ENCODE measurements at regions not wholly inside any gene's neighbourhood (a gene's known extent, or its start where the extent isn't known, plus 50 kb on each side); places are given as distances from the start of the nearest gene placed in this dataset.
"Not testable (repeated sequence)": the region's sequence is repeated elsewhere in the genome, so short reads cannot be mapped to it uniquely, and the experiment has no call there.

GRCh38 chr5:89071101-89071940, 188.3 kb upstream of the MEF2C start:
- no peak for DNase-seq (ENCODE audit: extremely low read depth in 1 of 2, low read depth in 1 of 2)

GRCh38 chr5:89069591-89069990, 186.6 kb upstream of the MEF2C start:
- no peak for DNase-seq (ENCODE audit: extremely low read depth in 1 of 2, low read depth in 1 of 2)

- DNase-seq (ENCODE audit: extremely low read depth in 1 of 2, low read depth in 1 of 2) = no peak
These were observed 184.4 kb upstream of the MEF2C start for GRCh38 chr5:89067362-89067761.

- DNase-seq (ENCODE audit: extremely low read depth in 1 of 2, low read depth in 1 of 2) = no peak
These were observed 182.9 kb upstream of the MEF2C start for GRCh38 chr5:89065919-89066318.

GRCh38 chr5:89064736-89065135, 181.8 kb upstream of the MEF2C start:
- no peak for DNase-seq (ENCODE audit: extremely low read depth in 1 of 2, low read depth in 1 of 2)

GRCh38 chr5:89064054-89064453, 181.1 kb upstream of the MEF2C start:
- DNase-seq (ENCODE audit: extremely low read depth in 1 of 2, low read depth in 1 of 2) = no peak

- no peak for DNase-seq (ENCODE audit: extremely low read depth in 1 of 2, low read depth in 1 of 2)
These were observed 177.8 kb upstream of the MEF2C start for GRCh38 chr5:89060768-89061167.

GRCh38 chr5:89059274-89059673, 176.3 kb upstream of the MEF2C start:
- no peak for DNase-seq (ENCODE audit: extremely low read depth in 1 of 2, low read depth in 1 of 2)

GRCh38 chr5:89055695-89056085, 172.7 kb upstream of the MEF2C start:
- DNase-seq (ENCODE audit: extremely low read depth in 1 of 2, low read depth in 1 of 2) = no peak

- no peak for DNase-seq (ENCODE audit: extremely low read depth in 1 of 2, low read depth in 1 of 2)
These were observed 172.2 kb upstream of the MEF2C start for GRCh38 chr5:89055015-89055694.

GRCh38 chr5:89053547-89053946, 170.6 kb upstream of the MEF2C start:
- no peak for DNase-seq (ENCODE audit: extremely low read depth in 1 of 2, low read depth in 1 of 2)

- DNase-seq (ENCODE audit: extremely low read depth in 1 of 2, low read depth in 1 of 2) = not testable (repeated sequence)
These were observed 167.1 kb upstream of the MEF2C start for GRCh38 chr5:89050062-89050461.

- no peak for DNase-seq (ENCODE audit: extremely low read depth in 1 of 2, low read depth in 1 of 2)
These were observed 164.6 kb upstream of the MEF2C start for GRCh38 chr5:89047571-89047970.

- DNase-seq (ENCODE audit: extremely low read depth in 1 of 2, low read depth in 1 of 2) = no peak
These were observed 162.2 kb upstream of the MEF2C start for GRCh38 chr5:89045216-89045615.

- no peak for DNase-seq (ENCODE audit: extremely low read depth in 1 of 2, low read depth in 1 of 2)
These were observed 161.8 kb upstream of the MEF2C start for GRCh38 chr5:89044674-89045200.

GRCh38 chr5:89043676-89044075, 160.7 kb upstream of the MEF2C start:
- DNase-seq (ENCODE audit: extremely low read depth in 1 of 2, low read depth in 1 of 2) = no peak

GRCh38 chr5:89042746-89043145, 159.8 kb upstream of the MEF2C start:
- DNase-seq (ENCODE audit: extremely low read depth in 1 of 2, low read depth in 1 of 2) = no peak

- no peak for DNase-seq (ENCODE audit: extremely low read depth in 1 of 2, low read depth in 1 of 2)
These were observed 159.0 kb upstream of the MEF2C start for GRCh38 chr5:89041976-89042375.

- no peak for DNase-seq (ENCODE audit: extremely low read depth in 1 of 2, low read depth in 1 of 2)
These were observed 158.3 kb upstream of the MEF2C start for GRCh38 chr5:89041249-89041779.

GRCh38 chr5:89036704-89037489, 153.9 kb upstream of the MEF2C start:
- no peak for DNase-seq (ENCODE audit: extremely low read depth in 1 of 2, low read depth in 1 of 2)

GRCh38 chr5:89036166-89036565, 153.2 kb upstream of the MEF2C start:
- DNase-seq (ENCODE audit: extremely low read depth in 1 of 2, low read depth in 1 of 2) = no peak

All from activated CD8-positive, alpha-beta memory T cell treated with anti-CD3 and anti-CD28 coated beads for 1 hour (primary cell).